Activated CD4-positive, alpha-beta T cell treated with anti-CD3 and anti-CD28 coated beads, Interleukin-10, Interleukin-2, amounts not matched to agents 100 ng/mL and 50 ng/mL, durations not matched to agents 16 hours and 8 hours (primary cell): ENCODE measurements at regions not wholly inside any gene's neighbourhood (a gene's known extent, or its start where the extent isn't known, plus 50 kb on each side); places are given as distances from the start of the nearest gene placed in this dataset.
"Not testable (repeated sequence)": the region's sequence is repeated elsewhere in the genome, so short reads cannot be mapped to it uniquely, and the experiment has no call there.

Experiments used
- DNase-seq: peaks from one replicate; pipeline ENCODE4 v3.0.0-alpha.2; 2020

- DNase-seq = no peak
Observed at GRCh38 chr2:224104668-224105386, 65.7 kb upstream of the SERPINE2 start.

- no peak for DNase-seq
Observed at GRCh38 chr2:224103651-224104050, 64.6 kb upstream of the SERPINE2 start.

GRCh38 chr2:224102991-224103390 lies 63.9 kb upstream of the SERPINE2 start:
- no peak for DNase-seq

- DNase-seq = peak; percentile 3
Observed at GRCh38 chr2:224101820-224102630, 62.9 kb upstream of the SERPINE2 start.

GRCh38 chr2:224099861-224100643 lies 61.0 kb upstream of the SERPINE2 start:
- no peak for DNase-seq

GRCh38 chr2:224098481-224099230 lies 59.6 kb upstream of the SERPINE2 start:
- DNase-seq = no peak

- DNase-seq = no peak
Observed at GRCh38 chr2:224094413-224094812, 55.3 kb upstream of the SERPINE2 start.

GRCh38 chr2:224091671-224092070 lies 52.6 kb upstream of the SERPINE2 start:
- not testable (repeated sequence) for DNase-seq

GRCh38 chr2:224089606-224090005 lies 50.5 kb upstream of the SERPINE2 start:
- DNase-seq = not testable (repeated sequence)
